ENCODE measurements at regions not wholly inside any gene's neighbourhood (a gene's known extent, or its start where the extent isn't known, plus 50 kb on each side); places are given as distances from the start of the nearest gene placed in this dataset.

- H3K4me3 ChIP-seq (ENCODE audit: low read length), result no peak overlapping the region
- H4K20me1 ChIP-seq (ENCODE audit: insufficient read depth, low read length), result no peaks in the 10 kb centered on the region
- no peaks in the 10 kb centered on the region for H3K9me3 ChIP-seq (ENCODE audit: insufficient read depth, low read length)
- no peaks in the 10 kb centered on the region for H3K79me2 ChIP-seq (ENCODE audit: low read length)
- TF ChIP-seq CTCF (IDR thresholded peaks at IDR 0.05; ENCODE audit: low read depth, low read length) (no peak), EZH2phosphoT487 (IDR thresholded peaks at IDR 0.05; ENCODE audit: low read depth) (no peak)
- H3K4me2 ChIP-seq (ENCODE audit: low read length), result no peak overlapping the region
- no peaks in the 10 kb centered on the region for H3K27me3 ChIP-seq (ENCODE audit: low read depth, low read length)
- H2AFZ ChIP-seq (ENCODE audit: low read depth, low read length), result no peak overlapping the region
- H3K27ac ChIP-seq (ENCODE audit: low read length), result no peak overlapping the region
- no peak overlapping the region for H3K9ac ChIP-seq (ENCODE audit: low read length)
- H3K36me3 ChIP-seq (replicated peaks; ENCODE audit: low read depth, low read length), result no peaks in the 10 kb centered on the region
- H3K4me1 ChIP-seq (ENCODE audit: low read length), result no peaks in the 10 kb centered on the region
Observed at GRCh38 chrX:38993500-38993899, 192.2 kb downstream of the MID1IP1 start.

- Histone ChIP-seq H2AFZ (ENCODE audit: low read depth, low read length) (no peak overlapping the region), H3K36me3 (replicated peaks; ENCODE audit: low read depth, low read length) (no peaks in the 10 kb centered on the region), H3K27me3 (ENCODE audit: low read depth, low read length) (no peaks in the 10 kb centered on the region), H4K20me1 (ENCODE audit: insufficient read depth, low read length) (no peaks in the 10 kb centered on the region), H3K4me2 (ENCODE audit: low read length) (no peak overlapping the region), H3K4me3 (ENCODE audit: low read length) (no peak overlapping the region), H3K27ac (ENCODE audit: low read length) (no peak overlapping the region), H3K4me1 (ENCODE audit: low read length) (no peaks in the 10 kb centered on the region), H3K9ac (ENCODE audit: low read length) (no peak overlapping the region), H3K9me3 (ENCODE audit: insufficient read depth, low read length) (no peaks in the 10 kb centered on the region), H3K79me2 (ENCODE audit: low read length) (no peaks in the 10 kb centered on the region)
- TF ChIP-seq CTCF (IDR thresholded peaks at IDR 0.05; ENCODE audit: low read depth, low read length) (no peak), EZH2phosphoT487 (IDR thresholded peaks at IDR 0.05; ENCODE audit: low read depth) (no peak)
Observed at GRCh38 chrX:38999099-38999498, 197.8 kb downstream of the MID1IP1 start.

- Histone ChIP-seq H3K36me3 (replicated peaks; ENCODE audit: low read depth, low read length) (no peaks in the 10 kb centered on the region), H3K27ac (ENCODE audit: low read length) (no peak overlapping the region), H3K4me2 (ENCODE audit: low read length) (no peak overlapping the region), H2AFZ (ENCODE audit: low read depth, low read length) (no peak overlapping the region), H3K27me3 (ENCODE audit: low read depth, low read length) (no peaks in the 10 kb centered on the region), H3K9me3 (ENCODE audit: insufficient read depth, low read length) (no peaks in the 10 kb centered on the region), H4K20me1 (ENCODE audit: insufficient read depth, low read length) (no peaks in the 10 kb centered on the region), H3K79me2 (ENCODE audit: low read length) (no peaks in the 10 kb centered on the region), H3K4me3 (ENCODE audit: low read length) (no peak overlapping the region), H3K4me1 (ENCODE audit: low read length) (no peaks in the 10 kb centered on the region), H3K9ac (ENCODE audit: low read length) (no peak overlapping the region)
- TF ChIP-seq EZH2phosphoT487 (IDR thresholded peaks at IDR 0.05; ENCODE audit: low read depth), result no peak
- no peak for TF ChIP-seq CTCF (IDR thresholded peaks at IDR 0.05; ENCODE audit: low read depth, low read length)
Observed at GRCh38 chrX:38999967-39000745, 198.9 kb downstream of the MID1IP1 start.

- H3K27ac ChIP-seq (ENCODE audit: low read length), result no peak overlapping the region
- no peaks in the 10 kb centered on the region for H3K4me1 ChIP-seq (ENCODE audit: low read length)
- H3K36me3 ChIP-seq (replicated peaks; ENCODE audit: low read depth, low read length), result no peaks in the 10 kb centered on the region
- H3K9ac ChIP-seq (ENCODE audit: low read length), result no peak overlapping the region
- H3K79me2 ChIP-seq (ENCODE audit: low read length), result no peaks in the 10 kb centered on the region
- no peak overlapping the region for H3K4me2 ChIP-seq (ENCODE audit: low read length)
- no peak for TF ChIP-seq EZH2phosphoT487 (IDR thresholded peaks at IDR 0.05; ENCODE audit: low read depth)
- no peak for TF ChIP-seq CTCF (IDR thresholded peaks at IDR 0.05; ENCODE audit: low read depth, low read length)
- H3K4me3 ChIP-seq (ENCODE audit: low read length), result no peak overlapping the region
- H4K20me1 ChIP-seq (ENCODE audit: insufficient read depth, low read length), result no peaks in the 10 kb centered on the region
- H2AFZ ChIP-seq (ENCODE audit: low read depth, low read length), result no peak overlapping the region
- H3K27me3 ChIP-seq (ENCODE audit: low read depth, low read length), result no peaks in the 10 kb centered on the region
- no peaks in the 10 kb centered on the region for H3K9me3 ChIP-seq (ENCODE audit: insufficient read depth, low read length)
Observed at GRCh38 chrX:39000802-39001201, 199.5 kb downstream of the MID1IP1 start.

All from OCI-LY3 (cell line).